ENCODE measurements at regions not wholly inside any gene's neighbourhood (a gene's known extent, or its start where the extent isn't known, plus 50 kb on each side); places are given as distances from the start of the nearest gene placed in this dataset.

DNA sequence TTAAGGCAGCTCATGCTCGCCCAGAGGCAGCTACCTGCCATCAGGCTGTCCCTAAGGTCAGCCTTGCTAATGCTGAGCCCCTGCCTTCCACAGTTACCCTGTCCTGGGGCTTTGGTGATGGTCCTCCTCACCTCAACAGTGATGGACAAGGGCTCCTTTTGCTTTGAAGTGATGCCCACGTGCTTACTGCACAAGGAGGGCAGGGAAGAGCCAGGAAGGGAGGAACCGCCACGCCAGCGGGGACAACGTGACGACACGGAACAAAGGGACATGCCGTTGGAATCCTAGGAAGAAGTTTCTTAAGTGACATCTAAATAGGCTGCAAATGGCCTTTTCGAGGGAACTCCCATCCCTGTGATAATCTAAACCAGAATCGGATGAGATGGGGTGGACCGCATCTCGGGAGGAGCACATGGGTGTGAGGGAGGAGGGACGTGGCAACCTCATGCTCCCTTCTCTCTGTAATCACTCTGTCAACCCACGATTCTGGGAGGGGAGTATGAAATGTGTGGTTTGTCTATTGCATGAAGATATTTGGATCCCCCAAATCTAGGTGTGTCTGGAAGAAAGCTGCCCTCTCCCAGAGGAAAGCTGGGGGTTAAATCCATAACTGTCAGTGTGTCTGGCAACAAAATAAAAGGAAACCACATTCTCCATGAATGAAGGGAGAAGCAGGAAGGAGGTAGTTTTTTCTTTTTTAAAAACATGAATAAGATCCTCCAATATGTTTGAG is 110.9 kb upstream of the IRF2BP2 start:
- TF ChIP-seq, protein P1, sequence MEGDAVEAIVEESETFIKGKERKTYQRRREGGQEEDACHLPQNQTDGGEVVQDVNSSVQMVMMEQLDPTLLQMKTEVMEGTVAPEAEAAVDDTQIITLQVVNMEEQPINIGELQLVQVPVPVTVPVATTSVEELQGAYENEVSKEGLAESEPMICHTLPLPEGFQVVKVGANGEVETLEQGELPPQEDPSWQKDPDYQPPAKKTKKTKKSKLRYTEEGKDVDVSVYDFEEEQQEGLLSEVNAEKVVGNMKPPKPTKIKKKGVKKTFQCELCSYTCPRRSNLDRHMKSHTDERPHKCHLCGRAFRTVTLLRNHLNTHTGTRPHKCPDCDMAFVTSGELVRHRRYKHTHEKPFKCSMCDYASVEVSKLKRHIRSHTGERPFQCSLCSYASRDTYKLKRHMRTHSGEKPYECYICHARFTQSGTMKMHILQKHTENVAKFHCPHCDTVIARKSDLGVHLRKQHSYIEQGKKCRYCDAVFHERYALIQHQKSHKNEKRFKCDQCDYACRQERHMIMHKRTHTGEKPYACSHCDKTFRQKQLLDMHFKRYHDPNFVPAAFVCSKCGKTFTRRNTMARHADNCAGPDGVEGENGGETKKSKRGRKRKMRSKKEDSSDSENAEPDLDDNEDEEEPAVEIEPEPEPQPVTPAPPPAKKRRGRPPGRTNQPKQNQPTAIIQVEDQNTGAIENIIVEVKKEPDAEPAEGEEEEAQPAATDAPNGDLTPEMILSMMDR (IDR thresholded peaks at IDR 0.05; ENCODE audit: low read length), result no peak
- no peak for TF ChIP-seq EZH2 (IDR thresholded peaks at IDR 0.05; ENCODE audit: borderline replicate concordance, low read length)
